ENCODE measurements at regions not wholly inside any gene's neighbourhood (a gene's known extent, or its start where the extent isn't known, plus 50 kb on each side); places are given as distances from the start of the nearest gene placed in this dataset.

GRCh38 chr9:135328485-135329417 lies 150.8 kb upstream of the PPP1R26 start:
- TF ChIP-seq POLR2A (IDR thresholded peaks at IDR 0.05) = no peak
- no peak for TF ChIP-seq CTCF (IDR thresholded peaks at IDR 0.05)
